ENCODE measurements at regions not wholly inside any gene's neighbourhood (a gene's known extent, or its start where the extent isn't known, plus 50 kb on each side); places are given as distances from the start of the nearest gene placed in this dataset.

DNA sequence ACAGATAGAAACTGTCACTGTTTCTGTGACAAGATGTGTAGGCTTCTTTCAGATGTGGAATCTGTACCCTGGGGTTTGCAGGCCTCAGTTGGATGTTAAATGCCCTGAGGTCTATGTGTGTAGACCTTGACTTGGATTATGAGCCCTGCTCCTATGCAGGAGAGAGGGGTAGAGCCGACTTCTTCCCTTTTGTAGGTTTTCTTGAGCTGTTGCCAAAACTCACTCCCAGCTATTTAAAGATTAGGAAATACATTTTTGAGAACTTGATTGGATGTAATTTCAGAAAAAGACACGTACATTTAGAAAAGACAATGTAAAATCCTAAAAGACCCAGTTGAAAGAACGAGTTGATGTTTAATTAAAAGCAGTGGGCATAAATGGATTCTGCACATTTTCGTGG is 374.8 kb downstream of the SLC4A3 start:
- no peak for ATAC-seq
- intact Hi-C loops (cut with DNase I): no loop called here

DNA sequence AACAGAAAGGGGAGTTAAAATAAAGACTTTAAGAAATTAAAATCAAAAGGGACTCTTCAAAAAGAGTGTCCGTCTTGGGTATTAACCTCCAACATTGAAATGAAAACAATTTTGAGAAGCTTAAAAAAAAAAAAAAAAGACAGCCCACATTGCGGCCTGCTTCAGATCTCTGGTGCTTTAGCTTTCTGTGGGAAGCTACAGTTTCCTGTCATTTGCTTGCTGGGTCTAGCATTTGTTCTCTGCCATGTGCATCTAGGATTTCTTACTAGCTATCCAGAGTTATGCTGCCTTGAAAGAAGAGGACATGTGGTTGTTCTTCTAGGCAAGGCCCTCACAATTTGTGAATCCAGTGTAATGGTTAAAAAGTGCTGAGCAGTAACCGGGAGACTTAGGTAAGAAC is 375.3 kb downstream of the SLC4A3 start:
- ATAC-seq: no peak
- intact Hi-C loops (cut with DNase I): no loop called here
- no peak for DNase-seq (ENCODE audit: low spot score)

More for the DNA sequence above, 374.8 kb downstream of the SLC4A3 start:
- no peak for DNase-seq (ENCODE audit: low spot score)

DNA sequence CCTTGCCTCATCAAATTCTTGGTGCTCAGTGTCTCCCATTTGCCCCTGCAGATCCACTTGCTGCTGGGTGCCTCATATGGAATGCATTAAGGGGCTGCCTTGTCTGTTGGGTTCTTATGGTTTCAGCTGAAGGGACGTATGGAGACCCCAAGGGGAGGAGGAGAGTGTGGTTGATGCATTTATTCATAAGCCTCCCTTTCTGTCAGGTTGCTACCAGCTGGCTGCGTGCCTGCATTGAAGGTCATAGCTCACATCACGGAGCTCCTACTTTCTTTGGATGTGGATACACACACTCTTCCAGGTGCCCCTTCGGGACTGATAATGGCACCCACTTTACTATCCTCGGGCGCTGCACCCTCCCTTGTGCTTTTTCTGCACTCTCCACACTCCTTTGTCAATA is 377.9 kb downstream of the SLC4A3 start:
- DNase-seq (ENCODE audit: low spot score): no peak
- intact Hi-C loops (cut with DNase I): no loop called here

DNA sequence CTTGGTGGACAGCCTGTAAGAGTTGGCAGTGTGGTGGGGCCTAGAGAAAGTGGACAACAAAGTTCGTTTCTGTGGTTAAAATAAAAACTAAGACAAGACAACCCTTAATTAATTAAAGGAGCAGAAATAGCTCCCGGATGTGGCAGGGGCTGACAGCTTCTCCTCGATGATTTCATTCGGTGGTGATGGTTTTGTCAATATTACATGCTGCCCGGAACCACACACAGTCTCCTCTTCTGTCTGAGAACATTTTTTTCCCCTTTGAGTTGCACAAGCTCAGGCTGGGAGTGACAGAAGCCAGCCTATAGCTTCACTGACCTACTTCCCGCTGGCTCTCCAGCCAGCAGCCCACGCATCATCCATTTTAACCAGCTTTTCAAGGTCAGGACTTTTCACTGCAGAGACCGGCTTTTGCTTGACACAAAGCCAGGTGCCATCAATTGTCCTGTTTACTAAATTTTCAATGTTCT is 378.8 kb downstream of the SLC4A3 start:
- ATAC-seq (peak; percentile 55), DNase-seq (ENCODE audit: low spot score) (no peak)
- intact Hi-C loops (cut with DNase I): no loop called here

More for the DNA sequence above, 377.9 kb downstream of the SLC4A3 start:
- ATAC-seq: no peak

DNA sequence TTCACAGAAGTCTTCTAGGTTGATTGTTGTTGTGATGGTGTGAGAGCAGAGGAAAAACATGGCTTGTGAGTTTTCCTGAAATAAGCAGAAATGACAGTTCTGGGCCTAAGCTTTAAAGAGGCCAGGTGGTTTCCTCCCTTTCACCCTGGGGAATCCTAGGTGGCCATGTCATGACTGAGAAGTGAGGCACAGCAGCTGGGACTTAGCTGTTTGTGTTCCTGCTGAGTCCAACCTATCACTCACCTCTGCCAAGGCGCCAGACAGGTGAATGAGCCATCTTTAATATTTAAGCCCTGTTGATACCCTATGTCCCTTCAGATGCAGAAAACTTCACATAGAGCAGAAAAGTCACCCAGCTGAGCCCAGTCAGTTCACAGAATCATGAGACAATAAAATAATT is 384.4 kb downstream of the SLC4A3 start:
- intact Hi-C loops (cut with DNase I): no loop called here
- DNase-seq (ENCODE audit: low spot score): no peak
- no peak for ATAC-seq

DNA sequence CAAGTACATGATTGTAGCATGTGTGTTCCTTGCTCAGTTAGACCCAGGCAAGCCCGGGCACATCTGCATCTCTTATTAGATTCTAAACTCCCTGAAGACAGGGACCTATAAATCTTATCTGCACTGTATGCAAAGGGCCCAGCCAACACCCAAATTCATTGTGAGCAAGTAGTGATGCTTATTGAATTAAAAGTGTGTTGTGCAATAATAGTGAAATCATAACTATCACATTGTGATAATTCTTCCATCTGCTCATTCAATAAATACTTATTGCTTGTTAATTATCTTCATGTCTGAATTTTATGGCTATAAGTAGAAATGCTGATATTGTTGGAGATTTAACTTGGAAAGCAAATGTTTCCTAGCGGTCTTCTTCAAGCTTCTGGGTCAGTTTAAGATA is 387.5 kb downstream of the SLC4A3 start:
- intact Hi-C loops (cut with DNase I): no loop called here
- ATAC-seq (no peak), DNase-seq (ENCODE audit: low spot score) (no peak)

DNA sequence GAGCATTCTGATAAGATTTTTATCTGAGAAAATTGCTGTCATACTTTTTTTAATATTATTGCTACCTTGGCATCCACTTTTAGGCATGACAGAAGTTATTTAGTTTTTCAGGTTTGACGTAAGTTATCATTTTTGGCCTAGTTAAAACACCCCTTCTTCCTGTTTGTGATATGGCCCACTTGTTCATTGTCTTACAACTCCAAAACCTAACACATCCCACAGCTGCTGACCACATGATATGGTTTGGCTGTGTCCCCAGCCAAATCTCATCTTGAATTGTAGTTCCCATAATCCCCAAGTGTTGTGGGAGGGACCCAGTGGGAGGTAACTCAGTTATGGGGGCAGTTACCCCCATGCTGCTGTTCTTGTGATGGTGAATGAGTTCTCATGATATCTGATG is 388.1 kb downstream of the SLC4A3 start:
- DNase-seq (ENCODE audit: low spot score) (no peak), ATAC-seq (no peak)
- intact Hi-C loops (cut with DNase I): no loop called here

DNA sequence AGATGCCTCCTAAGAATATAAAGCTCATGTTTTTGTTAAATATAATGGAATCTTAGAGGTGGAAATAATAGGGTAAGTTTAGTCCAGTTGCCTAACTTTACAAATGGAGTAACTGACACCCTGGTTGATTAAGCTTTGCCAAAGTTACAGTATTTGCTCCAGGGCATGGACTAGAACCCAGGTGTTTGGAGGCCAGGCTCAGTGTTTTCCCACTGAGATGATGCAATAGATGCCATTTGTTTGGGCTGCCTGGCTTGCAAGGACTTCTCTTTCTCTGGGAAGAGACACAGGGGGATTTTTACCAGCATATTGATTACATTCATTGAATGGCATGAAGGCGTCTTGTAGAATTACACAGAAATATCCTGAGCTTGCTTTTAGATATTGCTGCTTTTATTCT is 397.8 kb downstream of the SLC4A3 start:
- DNase-seq (ENCODE audit: low spot score) (no peak), ATAC-seq (no peak)
- intact Hi-C loops (cut with DNase I): no loop called here

DNA sequence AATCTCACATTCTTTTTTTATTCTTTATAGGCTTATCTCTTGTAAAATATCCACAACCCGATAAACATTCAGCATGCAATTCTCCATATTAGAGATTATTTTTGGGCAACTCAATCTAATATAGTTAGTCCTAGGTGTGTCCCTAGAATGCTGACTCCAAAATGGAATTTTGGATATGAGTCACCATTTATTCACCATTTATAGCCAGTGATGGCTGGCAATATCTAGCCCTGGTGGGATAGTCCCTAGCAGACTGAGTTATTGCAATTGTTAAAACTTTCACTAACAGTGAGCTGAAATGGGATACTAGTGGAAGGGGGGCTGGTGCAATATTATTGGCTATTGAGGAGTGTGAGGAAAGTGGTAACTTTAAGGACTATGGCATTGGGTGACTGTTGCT is 401.6 kb downstream of the SLC4A3 start:
- no peak for DNase-seq (ENCODE audit: low spot score)
- intact Hi-C loops (cut with DNase I): no loop called here
- no peak for ATAC-seq

DNA sequence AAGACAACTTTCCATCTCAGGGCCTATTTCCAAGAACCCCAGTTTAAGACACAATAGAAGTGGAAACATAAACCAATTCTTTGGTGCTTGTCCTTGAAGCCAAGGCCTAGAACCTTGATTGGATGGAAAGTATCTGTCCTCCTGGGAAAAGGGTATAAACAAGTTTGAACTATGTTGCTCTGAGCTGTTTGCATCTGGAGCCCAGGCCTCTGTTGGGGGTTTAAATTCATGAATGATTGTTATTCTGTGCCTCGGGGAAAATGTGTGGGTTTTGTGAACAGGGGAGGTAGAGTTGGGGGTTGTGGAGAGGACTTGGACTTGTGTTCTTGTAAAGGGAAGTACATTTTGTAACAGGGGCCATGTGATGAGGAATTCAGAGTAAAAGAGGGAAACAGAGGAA is 406.1 kb downstream of the SLC4A3 start:
- no peak for DNase-seq (ENCODE audit: low spot score)
- ATAC-seq: no peak
- intact Hi-C loops (cut with DNase I): no loop called here

DNA sequence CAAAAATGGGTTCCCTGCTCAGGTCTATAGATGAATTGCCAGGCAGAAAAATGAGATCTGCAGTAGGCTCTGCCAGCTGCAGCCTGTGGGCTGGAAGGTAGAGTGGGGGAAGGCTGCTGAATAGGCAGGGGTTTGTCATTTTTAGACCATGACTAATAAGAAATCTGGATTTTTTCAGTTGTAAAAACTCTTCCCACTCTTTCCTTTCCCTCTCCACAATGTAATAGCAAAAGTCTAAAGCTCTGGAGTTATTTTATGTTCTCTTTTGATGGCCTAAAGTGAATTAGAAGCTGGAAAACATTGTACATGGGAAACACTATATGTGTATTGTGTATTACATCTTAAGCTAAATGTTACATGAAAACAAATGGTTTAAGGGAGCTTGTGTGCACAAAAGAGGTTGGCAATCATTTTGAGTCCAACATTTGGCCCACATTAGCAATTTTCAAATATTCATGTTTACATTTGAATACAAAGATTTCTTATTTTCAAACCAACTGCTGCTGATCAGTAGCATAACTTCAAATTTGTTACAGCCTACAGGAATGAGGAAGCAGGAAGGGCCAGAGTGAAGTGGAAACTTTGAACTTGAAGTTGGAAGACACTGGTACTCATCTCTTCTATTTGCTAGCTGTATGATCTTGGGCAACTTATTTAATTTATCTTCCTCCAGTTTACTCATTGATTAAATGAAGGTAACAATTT is 407.1 kb downstream of the SLC4A3 start:
- no peak for DNase-seq (ENCODE audit: low spot score)
- intact Hi-C loops (cut with DNase I): no loop called here
- ATAC-seq: no peak

DNA sequence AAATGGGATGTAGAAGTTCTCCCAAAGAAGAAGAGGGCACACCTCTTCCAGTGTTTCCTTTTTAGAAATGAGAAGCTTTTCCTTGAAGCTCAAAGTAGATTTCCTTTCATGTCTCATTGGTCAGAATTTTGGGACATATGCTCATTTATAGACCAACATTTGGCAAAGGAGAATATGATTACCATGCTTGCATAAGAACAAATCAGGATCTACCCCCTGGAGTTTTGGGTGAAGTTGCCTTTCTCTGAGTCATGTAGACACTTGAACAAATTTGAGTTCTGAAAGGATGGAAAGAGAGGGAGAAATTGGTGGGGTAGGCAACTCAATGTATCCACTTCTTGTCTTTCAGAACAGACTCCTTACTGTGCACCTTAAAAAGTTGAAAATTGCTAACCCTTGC is 409.0 kb downstream of the SLC4A3 start:
- DNase-seq (ENCODE audit: low spot score) (no peak), ATAC-seq (no peak)
- intact Hi-C loops (cut with DNase I): no loop called here

DNA sequence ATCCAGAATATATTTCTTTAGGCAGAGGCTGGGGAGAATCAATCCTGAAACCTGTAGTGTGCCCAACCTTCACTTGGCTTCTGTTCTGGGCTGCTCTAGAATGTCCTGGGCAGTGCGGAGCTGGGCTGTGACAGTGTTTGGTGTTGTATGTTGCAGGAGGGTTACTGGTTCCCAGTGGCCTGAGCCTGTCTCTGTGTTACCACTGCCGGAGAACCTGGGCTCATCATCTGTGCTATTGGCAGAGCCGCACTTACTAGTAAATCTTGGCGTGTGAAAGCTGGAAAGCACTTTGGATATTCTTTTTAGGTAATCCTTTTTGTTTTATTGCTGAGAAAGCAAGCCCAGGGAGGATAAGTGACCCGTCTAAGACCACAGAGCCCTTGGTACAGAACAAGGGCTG is 412.9 kb downstream of the SLC4A3 start:
- DNase-seq (ENCODE audit: low spot score) (no peak), ATAC-seq (no peak)
- intact Hi-C loops (cut with DNase I): no loop called here

DNA sequence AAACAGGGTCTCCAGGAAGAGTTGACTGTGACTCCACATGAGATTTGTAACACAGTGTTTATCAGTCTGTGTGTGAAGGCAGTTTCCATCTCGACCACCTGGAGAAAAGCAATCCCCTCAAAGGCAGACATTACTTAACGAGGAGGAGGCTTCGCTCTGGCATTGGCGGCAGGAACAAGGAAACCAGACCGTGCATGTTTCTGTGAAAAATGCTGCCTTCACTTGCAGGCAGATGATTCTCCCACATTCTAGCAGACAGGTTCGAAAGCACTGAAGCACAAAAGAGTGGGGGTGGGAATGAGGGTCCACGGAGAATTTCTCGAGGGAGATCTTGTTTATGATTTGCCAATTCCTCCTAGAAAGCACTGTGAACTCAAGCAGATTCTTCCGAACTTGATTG is 414.0 kb downstream of the SLC4A3 start:
- ATAC-seq (no peak), DNase-seq (ENCODE audit: low spot score) (no peak)
- intact Hi-C loops (cut with DNase I): no loop called here

DNA sequence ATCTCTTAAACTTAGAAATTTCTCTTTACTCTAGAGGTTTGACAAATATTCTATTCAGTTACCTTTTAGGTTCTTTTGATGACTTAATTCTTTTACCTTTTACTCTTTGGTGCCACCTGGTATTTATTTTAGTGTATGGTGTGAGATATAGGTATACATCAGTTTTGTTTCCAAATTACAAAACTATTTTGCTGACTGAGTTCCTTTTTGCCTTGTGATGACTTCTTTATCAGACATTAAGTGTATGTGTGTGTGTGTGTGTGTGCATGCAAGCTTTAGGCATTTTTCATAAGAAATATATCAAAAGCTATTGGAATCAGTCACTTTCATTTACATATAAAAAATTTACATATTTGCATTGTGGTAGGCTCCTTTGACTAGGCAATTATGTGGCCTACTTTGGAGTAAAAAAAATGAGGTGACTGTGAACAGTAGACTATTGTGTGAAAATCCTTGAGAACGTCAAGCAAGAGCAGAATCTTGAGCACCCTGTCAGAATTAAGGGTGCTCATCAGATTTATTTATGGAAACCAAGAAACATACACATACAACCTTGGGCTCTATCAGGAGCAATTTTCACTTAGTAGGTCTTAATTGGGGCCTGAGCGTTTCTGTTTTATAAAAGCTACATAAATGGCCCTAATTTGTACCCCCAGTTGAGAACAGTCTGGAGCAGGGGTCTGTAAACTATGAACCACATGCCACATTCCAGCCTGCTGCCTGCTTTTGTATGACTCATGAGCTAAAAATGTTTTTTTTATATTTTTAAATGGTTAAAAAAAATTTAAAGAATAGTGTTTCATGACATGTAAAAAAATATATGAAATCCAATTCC is 415.9 kb downstream of the SLC4A3 start:
- intact Hi-C loops (cut with DNase I): no loop called here
- ATAC-seq (no peak), DNase-seq (ENCODE audit: low spot score) (no peak)

DNA sequence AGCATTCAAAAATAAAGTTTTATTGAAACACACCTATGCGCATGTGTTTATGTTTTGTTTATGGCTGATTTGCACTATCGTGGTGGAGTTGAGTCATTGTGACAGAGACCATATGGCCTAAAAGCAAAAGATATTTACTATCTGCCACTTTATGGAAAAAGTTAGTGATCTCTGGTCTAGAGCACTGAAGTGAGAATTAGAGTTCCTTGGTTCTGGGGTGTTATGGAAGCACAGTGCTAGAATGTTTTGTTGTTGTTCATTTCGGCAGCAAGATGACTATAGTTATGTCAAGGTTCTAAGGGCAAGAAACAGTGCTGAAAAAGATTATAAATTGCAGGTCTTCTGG is 416.5 kb downstream of the SLC4A3 start:
- ATAC-seq (no peak), DNase-seq (ENCODE audit: low spot score) (no peak)
- intact Hi-C loops (cut with DNase I): no loop called here

DNA sequence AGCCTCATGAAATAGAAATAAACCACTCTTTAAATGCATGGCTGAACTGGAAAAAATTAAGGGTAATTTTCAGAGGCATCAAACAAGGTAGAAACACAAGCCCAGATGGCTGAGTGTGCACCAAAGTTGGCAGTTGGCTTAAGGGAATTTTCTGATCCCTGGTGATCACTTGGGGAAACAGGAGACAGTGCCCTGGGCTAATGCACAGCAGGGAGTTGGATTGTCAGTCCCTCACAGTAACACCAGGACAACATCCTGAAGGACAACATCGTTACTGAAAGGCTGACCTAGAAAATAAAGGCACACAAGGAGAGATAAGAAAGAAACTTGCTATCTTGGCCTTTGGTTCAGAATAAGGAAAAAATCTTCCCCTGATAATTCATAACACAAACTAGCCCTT is 417.0 kb downstream of the SLC4A3 start:
- DNase-seq (ENCODE audit: low spot score): no peak
- intact Hi-C loops (cut with DNase I): no loop called here
- no peak for ATAC-seq

DNA sequence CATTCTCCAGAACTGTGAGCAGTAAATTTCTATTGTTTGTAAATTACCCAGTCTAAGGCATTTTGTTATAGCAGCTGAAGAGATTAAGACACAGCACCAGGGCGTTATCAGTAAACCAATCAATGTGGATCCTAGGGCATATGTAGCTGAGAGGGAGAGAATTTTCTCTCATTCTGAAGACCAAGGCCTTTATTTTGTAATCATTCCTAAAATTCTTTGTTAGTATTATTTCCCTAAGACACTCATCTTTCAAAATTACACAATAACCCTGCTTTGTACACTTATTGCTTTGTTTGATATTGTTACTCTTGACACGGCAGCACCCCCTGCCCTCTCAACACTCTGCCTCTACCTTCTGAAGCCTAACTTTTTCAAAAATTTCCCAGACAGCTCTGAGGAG is 419.1 kb downstream of the SLC4A3 start:
- intact Hi-C loops (cut with DNase I): no loop called here
- no peak for DNase-seq (ENCODE audit: low spot score)
- ATAC-seq: no peak

DNA sequence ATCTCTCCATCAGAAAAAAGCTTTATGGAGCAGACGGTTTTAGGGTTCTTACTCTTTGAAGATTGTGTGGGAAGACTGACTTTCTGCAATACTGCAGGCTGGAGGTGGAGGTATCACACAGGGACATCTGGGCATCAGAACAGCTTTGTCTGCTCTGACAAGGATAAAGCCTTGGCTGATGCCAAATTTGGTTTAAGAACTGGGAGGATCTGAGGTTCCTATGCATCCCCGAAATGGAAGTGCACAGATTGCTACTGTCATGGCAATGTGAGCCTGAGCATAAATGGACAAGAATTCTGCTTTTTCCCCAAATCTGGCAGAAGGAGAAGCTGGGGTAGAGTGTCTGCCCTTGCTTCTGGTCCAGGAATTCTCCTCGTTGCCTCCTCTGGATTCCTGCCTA is 424.3 kb downstream of the SLC4A3 start:
- intact Hi-C loops (cut with DNase I): no loop called here
- no peak for DNase-seq (ENCODE audit: low spot score)
- ATAC-seq: no peak

DNA sequence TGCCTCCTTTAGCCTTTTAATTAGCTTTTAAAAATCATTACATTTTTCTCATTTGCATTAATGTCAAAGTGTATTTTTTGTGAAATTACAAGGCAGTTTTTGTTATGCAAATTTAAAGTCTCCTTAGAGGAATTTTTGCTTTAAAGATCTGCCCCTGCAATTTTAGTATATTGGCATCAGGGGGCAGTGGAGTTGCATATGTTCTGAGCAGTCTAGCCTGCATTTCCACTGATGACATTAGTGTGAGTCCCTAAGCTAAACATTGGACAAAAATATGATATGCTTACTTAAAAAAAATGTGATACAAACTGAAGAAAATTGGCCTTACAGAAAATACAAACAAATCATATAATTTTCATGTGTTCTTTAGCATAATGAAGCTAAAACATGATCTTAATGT is 426.5 kb downstream of the SLC4A3 start:
- ATAC-seq (no peak), DNase-seq (ENCODE audit: low spot score) (no peak)
- intact Hi-C loops (cut with DNase I): no loop called here

DNA sequence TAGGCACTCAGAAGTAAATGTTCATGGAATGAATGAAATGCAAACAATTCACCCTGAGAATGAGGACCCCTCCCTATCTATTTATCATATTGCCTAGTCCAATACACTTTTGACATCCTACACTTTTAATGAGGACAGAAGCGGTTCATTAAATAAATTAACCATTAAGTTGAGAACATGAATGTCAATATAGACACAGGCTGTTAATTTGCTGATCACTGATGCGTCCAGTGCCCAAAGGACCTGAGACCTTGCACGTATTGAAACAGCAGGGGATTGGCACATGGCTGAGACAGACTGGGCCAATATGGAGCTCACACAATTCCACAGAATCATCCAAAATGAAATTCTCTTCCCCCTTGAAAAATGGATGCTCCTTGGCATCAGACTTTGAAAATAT is 430.0 kb downstream of the SLC4A3 start:
- intact Hi-C loops (cut with DNase I): no loop called here
- ATAC-seq (no peak), DNase-seq (ENCODE audit: low spot score) (no peak)
